NCI-H1930 (cell line): ENCODE measurements at regions not wholly inside any gene's neighbourhood (a gene's known extent, or its start where the extent isn't known, plus 50 kb on each side); places are given as distances from the start of the nearest gene placed in this dataset.

Experiments used
- DNase-seq, 2 experiments: peaks; one replicate each; lab custom pipeline; 2025; lab: John Stamatoyannopoulos, UW

GRCh38 chr6:164294047-164294784, 879.7 kb downstream of the QKI start:
- DNase-seq = no peak

GRCh38 chr6:164291224-164291623, 876.7 kb downstream of the QKI start:
- no peak for DNase-seq

DNA sequence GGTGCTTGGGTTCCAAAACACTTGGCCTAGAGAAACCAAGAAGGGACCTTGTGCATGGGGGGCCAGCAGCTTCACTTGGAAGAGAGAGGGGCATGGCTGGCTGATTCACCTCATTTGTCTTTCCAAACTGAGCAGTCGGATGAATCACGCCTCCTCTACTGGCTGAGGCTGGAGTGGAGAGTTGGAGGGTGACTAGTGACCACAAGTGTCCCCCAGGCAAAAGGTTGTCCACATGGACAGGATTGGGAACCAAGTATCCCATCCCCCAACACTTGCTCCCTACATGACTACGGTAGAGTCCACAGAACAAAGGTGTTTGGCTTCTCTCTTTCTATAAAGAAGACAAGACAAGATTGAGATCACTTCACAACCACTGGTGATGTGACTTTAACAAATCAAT, 875.6 kb downstream of the QKI start:
- DNase-seq = no peak

- no peak for DNase-seq
Measured at GRCh38 chr6:164286011-164286410, 871.5 kb downstream of the QKI start.

DNA sequence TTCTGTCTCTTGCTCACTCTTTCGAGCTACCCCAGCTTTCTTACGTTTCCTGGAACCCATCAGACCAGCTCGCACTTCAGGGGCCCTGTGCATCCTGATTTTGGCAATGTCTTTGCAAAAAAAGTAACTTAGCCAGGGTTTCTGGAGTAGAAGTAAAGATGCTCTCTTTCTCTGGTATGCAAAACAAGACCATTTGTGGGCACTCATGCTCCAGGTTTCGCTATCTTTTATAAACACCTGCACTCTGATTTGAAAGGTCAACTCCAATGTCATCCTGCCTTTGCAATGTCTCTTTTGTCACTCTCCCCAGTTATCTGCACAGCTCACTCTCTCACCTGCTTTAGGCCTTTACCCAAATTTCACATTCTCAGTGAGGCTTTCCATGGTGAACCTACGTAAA, 869.1 kb downstream of the QKI start:
- DNase-seq = no peak

DNA sequence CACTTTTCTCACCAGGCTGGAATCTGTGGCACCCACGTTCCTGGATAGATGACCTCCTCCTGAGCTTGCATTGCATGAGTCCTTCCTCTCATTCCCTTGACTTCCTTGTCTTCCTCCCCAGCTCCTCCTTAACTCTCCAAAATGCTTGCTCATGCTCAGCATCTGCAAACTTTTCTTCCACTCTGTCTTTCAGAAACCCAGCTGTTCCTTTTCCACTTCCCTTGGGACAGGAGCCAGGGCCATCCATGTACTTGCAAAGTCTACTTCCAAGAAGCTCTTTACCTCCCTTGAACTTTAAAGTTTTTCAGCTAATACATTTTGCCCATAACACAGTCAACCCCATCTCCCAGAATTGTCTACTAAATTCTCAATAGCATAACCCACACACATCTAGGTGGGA, 861.7 kb downstream of the QKI start:
- DNase-seq = no peak

- no peak for DNase-seq
Measured at GRCh38 chr6:164275773-164276172, 861.3 kb downstream of the QKI start.

- DNase-seq = no peak
Measured at GRCh38 chr6:164274493-164274892, 860.0 kb downstream of the QKI start.

GRCh38 chr6:164273491-164273890, 859.0 kb downstream of the QKI start:
- no peak for DNase-seq

GRCh38 chr6:164266851-164267250, 852.3 kb downstream of the QKI start:
- no peak for DNase-seq

DNA sequence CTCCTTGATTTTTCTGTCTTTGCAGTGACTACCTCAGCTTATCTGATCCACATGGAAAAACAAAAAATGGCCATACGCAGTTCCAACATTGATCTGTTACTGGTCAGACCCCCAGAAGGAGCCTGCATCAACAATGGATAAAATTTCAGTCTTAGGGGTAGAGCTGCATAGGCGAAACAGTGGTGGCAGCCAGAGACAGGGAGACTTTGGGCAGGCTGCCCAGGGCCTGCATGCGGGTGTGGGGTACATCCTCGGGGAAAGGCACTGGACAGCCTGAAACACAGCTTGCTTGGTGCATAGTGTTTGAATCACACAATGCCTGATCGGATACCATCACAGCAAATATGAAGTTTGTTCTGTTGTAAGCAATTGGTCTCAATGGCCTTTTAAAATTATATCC, 847.8 kb downstream of the QKI start:
- DNase-seq = no peak

DNA sequence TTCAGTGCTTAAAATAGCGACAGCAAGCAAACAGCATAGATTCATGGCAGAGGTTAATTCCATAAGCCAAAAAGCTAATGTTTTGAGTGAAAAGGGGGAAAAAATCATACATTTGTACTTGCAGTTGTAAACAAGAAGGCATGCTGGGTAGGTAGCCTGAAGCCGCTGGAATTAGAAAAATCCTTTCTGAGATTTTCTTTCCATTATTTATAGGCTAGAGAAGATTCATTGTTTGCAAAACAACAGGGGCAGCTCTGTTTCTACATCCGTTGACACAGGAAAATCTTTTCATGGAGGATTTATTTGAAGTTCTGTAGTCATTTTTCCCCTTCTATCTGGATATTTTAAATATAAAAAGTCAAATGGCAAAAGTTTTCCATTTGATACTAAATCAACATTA, 843.9 kb downstream of the QKI start:
- no peak for DNase-seq

DNA sequence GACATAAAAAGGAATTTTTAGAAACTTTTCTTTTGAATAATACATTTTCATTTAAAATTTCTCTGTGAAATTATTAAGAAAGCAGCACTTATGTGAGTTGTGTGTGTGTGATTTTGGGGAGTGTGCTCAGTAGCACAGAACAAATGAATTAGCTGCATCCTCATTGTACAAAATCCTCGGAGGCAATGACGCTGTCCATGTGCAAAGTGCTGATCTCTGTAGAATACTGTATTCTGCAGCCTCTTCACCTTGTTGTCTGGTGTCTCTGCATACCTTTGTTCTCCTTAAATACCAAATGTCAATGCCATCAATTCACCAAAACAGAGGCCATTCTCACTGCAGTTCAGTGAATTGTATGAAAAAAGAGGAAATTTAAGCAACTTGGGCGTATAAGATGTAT, 838.4 kb downstream of the QKI start:
- DNase-seq = no peak

DNA sequence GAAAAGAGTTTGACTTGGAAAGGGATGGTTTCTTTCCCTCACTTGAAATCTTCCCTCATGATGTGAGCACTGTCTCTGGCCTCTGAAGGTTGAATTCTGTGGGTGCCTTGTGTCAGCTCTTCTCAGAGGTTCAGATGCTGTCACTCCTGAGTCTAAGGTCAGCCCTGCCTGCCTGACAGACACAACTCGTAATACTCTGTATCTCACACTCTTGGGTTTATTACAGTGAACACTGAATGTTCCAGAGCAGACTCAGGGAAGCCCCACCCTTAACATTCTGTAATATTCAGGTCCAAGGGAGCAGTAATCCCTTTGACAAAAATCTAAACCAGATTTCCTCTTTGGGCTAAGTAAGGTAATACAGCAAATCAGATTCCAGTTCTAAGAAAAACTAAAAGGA, 837.8 kb downstream of the QKI start:
- DNase-seq = no peak

DNA sequence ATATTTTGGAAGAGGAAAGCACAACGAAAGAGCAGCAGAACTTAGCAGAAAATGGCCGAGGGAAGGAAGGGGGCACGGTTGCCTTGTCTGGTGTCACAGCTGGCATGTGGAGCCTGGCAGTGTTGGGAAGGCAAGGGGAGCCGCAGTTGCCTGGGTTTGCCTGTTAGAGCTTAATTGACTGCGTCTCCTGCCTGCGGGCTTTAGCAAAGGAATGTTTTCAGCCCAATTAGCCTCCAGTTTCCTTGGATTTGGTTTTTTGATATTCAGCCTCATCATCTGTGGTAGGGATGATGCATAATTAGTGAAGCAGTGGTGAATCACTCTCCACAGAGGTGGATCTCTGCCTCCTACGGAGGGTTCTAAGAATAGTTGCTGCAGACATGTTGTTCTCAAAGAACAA, 832.6 kb downstream of the QKI start:
- no peak for DNase-seq

- no peak for DNase-seq
Measured at GRCh38 chr6:164246082-164246481, 831.6 kb downstream of the QKI start.

- no peak for DNase-seq
Measured at GRCh38 chr6:164243949-164244348, 829.4 kb downstream of the QKI start.

DNA sequence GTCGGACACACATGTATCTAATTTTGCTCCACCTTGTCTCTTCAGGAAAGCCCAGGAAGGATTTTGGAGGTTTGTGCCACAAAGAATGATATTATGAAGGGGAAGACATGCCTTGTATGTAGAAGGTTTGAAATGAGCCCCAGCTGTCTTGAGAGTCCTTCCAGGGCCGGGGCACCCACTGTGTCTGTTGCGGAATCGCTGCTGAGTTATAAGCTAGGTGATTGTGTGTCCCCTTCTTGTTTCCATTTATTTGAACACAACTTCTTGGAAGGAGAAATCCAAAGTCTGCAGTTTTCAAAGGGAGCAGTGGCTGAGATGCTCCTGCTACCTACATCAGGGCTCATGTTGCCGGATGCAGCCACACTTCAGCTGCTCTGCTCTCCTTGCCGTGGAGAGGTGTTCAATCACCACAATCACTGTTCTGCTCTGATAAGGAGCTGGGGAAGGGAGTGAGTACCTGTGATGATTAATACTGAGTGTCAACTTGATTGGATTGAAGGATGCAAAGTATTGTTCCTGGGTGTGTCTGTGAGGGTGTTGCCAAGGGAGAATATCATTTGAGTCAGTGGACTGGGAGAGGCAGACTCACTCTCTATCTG, 828.6 kb downstream of the QKI start:
- no peak for DNase-seq

DNA sequence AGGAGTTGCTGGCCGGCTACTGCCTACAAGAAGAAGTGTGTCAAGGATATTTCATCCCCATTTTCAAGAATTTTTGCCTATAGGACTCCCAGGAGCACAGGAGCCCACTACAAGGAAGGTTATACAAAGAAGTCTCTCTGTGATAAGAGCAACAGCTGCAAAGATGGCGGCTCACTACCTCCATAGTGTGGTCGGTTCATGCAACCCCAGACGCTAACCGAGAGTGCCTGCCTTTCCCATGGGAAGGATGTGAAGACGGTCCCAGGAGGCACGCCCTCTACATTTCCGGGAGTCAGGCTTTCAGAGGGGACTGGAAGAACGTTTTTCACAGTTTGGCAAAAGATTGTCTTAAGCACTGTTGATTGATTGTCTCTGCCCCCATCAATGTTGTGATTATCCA, 816.3 kb downstream of the QKI start:
- no peak for DNase-seq

DNA sequence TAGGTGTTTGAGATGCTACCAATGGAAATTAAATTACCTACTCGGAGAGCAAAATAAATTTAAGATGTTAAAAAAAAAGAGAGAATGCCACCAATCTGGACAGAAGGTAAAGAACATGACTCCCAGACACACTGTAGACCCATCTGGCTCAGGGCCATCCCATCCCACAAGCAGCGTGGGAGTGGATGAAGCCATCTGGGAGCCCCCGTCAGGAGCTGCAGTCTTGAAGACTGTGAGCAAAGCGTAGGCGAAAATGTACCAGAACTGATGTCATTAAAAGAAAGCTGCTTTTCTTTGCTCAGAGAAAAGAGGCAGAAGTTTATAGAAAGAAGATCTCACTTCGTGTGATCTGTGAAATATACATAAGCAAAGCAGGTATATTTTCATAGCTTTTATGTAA, 815.7 kb downstream of the QKI start:
- no peak for DNase-seq

- no peak for DNase-seq
Measured at GRCh38 chr6:164229716-164230115, 815.2 kb downstream of the QKI start.

DNA sequence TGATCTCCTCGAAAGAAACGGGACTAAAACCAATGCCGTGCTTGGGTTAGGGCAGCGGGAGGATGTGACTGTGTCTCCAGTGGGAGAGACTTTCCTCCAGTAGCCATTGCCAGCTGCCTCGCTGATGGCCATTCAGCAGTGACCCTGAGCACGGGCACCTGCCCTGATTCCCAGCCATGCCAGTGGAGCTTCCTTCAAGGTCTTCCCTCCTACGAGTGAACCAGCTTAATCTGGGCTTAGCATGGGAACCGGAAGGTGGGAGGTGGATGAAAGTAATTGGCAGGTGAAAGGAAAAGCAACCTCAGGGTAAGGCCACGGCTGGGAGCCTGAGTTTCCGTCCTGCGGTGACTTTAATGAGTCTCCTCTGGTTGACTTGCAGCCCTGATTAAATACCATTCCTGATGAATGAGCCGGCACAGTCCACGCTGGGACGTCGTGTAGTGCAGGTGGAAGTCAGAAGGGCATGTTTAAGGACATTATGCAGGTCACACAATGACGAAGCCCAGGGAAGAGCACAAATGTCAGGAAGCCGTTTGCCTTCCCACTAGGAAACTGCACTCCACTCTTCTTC, 813.5 kb downstream of the QKI start:
- no peak for DNase-seq

- DNase-seq = no peak
Measured at GRCh38 chr6:164216839-164217238, 802.3 kb downstream of the QKI start.

DNA sequence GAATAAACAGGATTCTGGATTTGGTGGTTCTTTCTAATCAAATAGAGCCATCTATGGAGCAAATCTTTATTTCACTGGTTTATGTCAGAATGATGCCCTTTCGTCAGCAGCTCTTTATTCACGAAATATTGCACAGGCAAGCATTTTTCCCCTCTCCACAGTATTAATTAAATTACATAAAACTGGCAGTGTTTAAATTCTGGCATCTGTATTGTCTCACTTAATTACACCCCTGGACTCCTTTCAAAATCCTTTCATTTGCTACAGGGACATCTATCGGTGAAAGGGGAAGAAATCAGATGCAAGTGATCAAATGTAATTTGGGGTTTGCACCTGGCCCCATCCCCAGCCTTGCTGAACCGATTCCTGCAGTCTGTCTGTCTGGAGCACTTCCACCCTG, 801.9 kb downstream of the QKI start:
- DNase-seq = no peak
